Left cardiac atrium (tissue), 4 donors: ENCODE measurements at regions not wholly inside any gene's neighbourhood (a gene's known extent, or its start where the extent isn't known, plus 50 kb on each side); places are given as distances from the start of the nearest gene placed in this dataset.

ENCODE experiments used
- ATAC-seq, 2 donors: fragments of 200-7000 bp; cut with Tn5 transposase; one replicate each; pipeline ENCODE4 v1.9.1; 2020; ENCODE audit warnings: mild to moderate bottlenecking in 2 of 2, moderate library complexity in 2 of 2
- DNase-seq: peaks from one replicate; pipeline ENCODE4 v3.0.0-alpha.2; 2020
- intact Hi-C, 2 donors: fragments of 100-400 bp; cut with DNase I; formaldehyde crosslinking; loops; one replicate each; pipeline versions ENCODE4 v1.14.1 to v1.15.1; 2022 to 2023
- donor health status: DM: no; HTN: yes; CAD: no.
- donor health status: DM: no; HTN: yes; CAD: no; lungs with severe emphysema.
- donor health status: DM: yes; HTN: yes; CAD: no.
- donor health status: Dilated cardiomyopathy.

GRCh38 chr20:60255415-60255814 is 297.2 kb downstream of the CDH26 start:
- intact Hi-C loops: no loop called here
- no peak for DNase-seq
- ATAC-seq: no peak

GRCh38 chr20:60255866-60256265 is 297.6 kb downstream of the CDH26 start:
- DNase-seq: no peak
- ATAC-seq: no peak
- intact Hi-C loops: no loop called here

- ATAC-seq (no peak), DNase-seq (no peak)
- intact Hi-C loops: no loop called here
These were observed 298.6 kb downstream of the CDH26 start for GRCh38 chr20:60256811-60257210.

GRCh38 chr20:60257671-60258070 is 299.4 kb downstream of the CDH26 start:
- ATAC-seq (no peak), DNase-seq (no peak)
- intact Hi-C loops: no loop called here

GRCh38 chr20:60258255-60258863 is 300.1 kb downstream of the CDH26 start:
- intact Hi-C loops: no loop called here
- ATAC-seq (no peak), DNase-seq (no peak)

- DNase-seq: no peak
- intact Hi-C loops: no loop called here
- ATAC-seq: no peak
These were observed 303.1 kb downstream of the CDH26 start for GRCh38 chr20:60261333-60261732.

- ATAC-seq: no peak
- intact Hi-C loops: loop anchor here in 1 of 2 donors (2.0 kb wide), 1 partner anchor 206 kb away; no protein-coding TSS in a partner anchor
- no peak for DNase-seq
These were observed 304.9 kb downstream of the CDH26 start for GRCh38 chr20:60262967-60263603.

GRCh38 chr20:60263725-60264709 is 305.8 kb downstream of the CDH26 start:
- intact Hi-C loops: loop anchor here in 1 of 2 donors (2.0 kb wide), 1 partner anchor 207 kb away; no protein-coding TSS in a partner anchor
- ATAC-seq: peak in 1 of 2 donors; percentile 66
- DNase-seq: no peak

- DNase-seq: no peak
- no peak for ATAC-seq
- intact Hi-C loops: no loop called here
These were observed 308.1 kb downstream of the CDH26 start for GRCh38 chr20:60266177-60266823.

- no peak for ATAC-seq
- intact Hi-C loops: no loop called here
These were observed 310.3 kb downstream of the CDH26 start for GRCh38 chr20:60268491-60268890.

GRCh38 chr20:60269573-60270162 is 311.4 kb downstream of the CDH26 start:
- ATAC-seq (no peak), DNase-seq (no peak)
- intact Hi-C loops: no loop called here

More at GRCh38 chr20:60268491-60268890, 310.3 kb downstream of the CDH26 start:
- DNase-seq: no peak

GRCh38 chr20:60270341-60270740 is 312.1 kb downstream of the CDH26 start:
- no peak for DNase-seq
- no peak for ATAC-seq
- intact Hi-C loops: no loop called here

GRCh38 chr20:60271597-60271996 is 313.4 kb downstream of the CDH26 start:
- ATAC-seq: no peak
- no peak for DNase-seq
- intact Hi-C loops: no loop called here

GRCh38 chr20:60272790-60273189 is 314.6 kb downstream of the CDH26 start:
- no peak for ATAC-seq
- DNase-seq: no peak
- intact Hi-C loops: no loop called here

GRCh38 chr20:60274717-60275116 is 316.5 kb downstream of the CDH26 start:
- DNase-seq: no peak
- intact Hi-C loops: no loop called here
- no peak for ATAC-seq

GRCh38 chr20:60281295-60281694 is 323.1 kb downstream of the CDH26 start:
- no peak for ATAC-seq
- intact Hi-C loops: no loop called here

GRCh38 chr20:60283281-60283680 is 325.1 kb downstream of the CDH26 start:
- ATAC-seq (no peak), DNase-seq (no peak)

More at GRCh38 chr20:60281295-60281694, 323.1 kb downstream of the CDH26 start:
- no peak for DNase-seq

GRCh38 chr20:60286764-60287163 is 328.5 kb downstream of the CDH26 start:
- intact Hi-C loops: no loop called here
- DNase-seq: no peak
- ATAC-seq: no peak

More at GRCh38 chr20:60283281-60283680, 325.1 kb downstream of the CDH26 start:
- intact Hi-C loops: no loop called here

- ATAC-seq: no peak
- intact Hi-C loops: no loop called here
These were observed 330.7 kb downstream of the CDH26 start for GRCh38 chr20:60288945-60289344.

More at GRCh38 chr20:60288945-60289344, 330.7 kb downstream of the CDH26 start:
- DNase-seq: no peak
